ENCODE measurements at regions not wholly inside any gene's neighbourhood (a gene's known extent, or its start where the extent isn't known, plus 50 kb on each side); places are given as distances from the start of the nearest gene placed in this dataset.

- no peak for TF ChIP-seq CTCF (IDR thresholded peaks at IDR 0.05; ENCODE audit: borderline replicate concordance)
- H3K4me3 ChIP-seq: no peak overlapping the region
- H3K4me1 ChIP-seq: no peaks in the 10 kb centered on the region
- no peaks in the 10 kb centered on the region for H3K27me3 ChIP-seq (ENCODE audit: low read depth)
- no peaks in the 10 kb centered on the region for H3K9me3 ChIP-seq (replicated peaks)
- no peak overlapping the region for H3K27ac ChIP-seq (replicated peaks)
- no peak for DNase-seq
- no peaks in the 10 kb centered on the region for H3K36me3 ChIP-seq
- intact Hi-C loops (cut with micrococcal nuclease): no loop called here
Observed at GRCh38 chr4:136442447-136442846, 1089.8 kb downstream of the PCDH18 start.

- Histone ChIP-seq H3K27ac (replicated peaks) (no peak overlapping the region), H3K27me3 (ENCODE audit: low read depth) (no peaks in the 10 kb centered on the region), H3K4me3 (no peak overlapping the region), H3K9me3 (replicated peaks) (no peaks in the 10 kb centered on the region), H3K4me1 (no peaks in the 10 kb centered on the region), H3K36me3 (no peaks in the 10 kb centered on the region)
- DNase-seq: no peak
- no peak for TF ChIP-seq CTCF (IDR thresholded peaks at IDR 0.05; ENCODE audit: borderline replicate concordance)
- intact Hi-C loops (cut with micrococcal nuclease): no loop called here
Observed at GRCh38 chr4:136441629-136442282, 1090.5 kb downstream of the PCDH18 start.

GRCh38 chr4:136438645-136439044 lies 1093.6 kb downstream of the PCDH18 start:
- intact Hi-C loops (cut with micrococcal nuclease): no loop called here
- H3K27ac ChIP-seq (replicated peaks): no peak overlapping the region

GRCh38 chr4:136424052-136424451 lies 1108.2 kb downstream of the PCDH18 start:
- Histone ChIP-seq H3K27me3 (ENCODE audit: low read depth) (no peaks in the 10 kb centered on the region), H3K4me1 (no peaks in the 10 kb centered on the region), H3K4me3 (no peak overlapping the region), H3K9me3 (replicated peaks) (no peaks in the 10 kb centered on the region), H3K27ac (replicated peaks) (no peak overlapping the region), H3K36me3 (no peaks in the 10 kb centered on the region)
- no peak for TF ChIP-seq CTCF (IDR thresholded peaks at IDR 0.05; ENCODE audit: borderline replicate concordance)
- no peak for DNase-seq
- intact Hi-C loops (cut with micrococcal nuclease): no loop called here

More at GRCh38 chr4:136438645-136439044, 1093.6 kb downstream of the PCDH18 start:
- no peaks in the 10 kb centered on the region for H3K9me3 ChIP-seq (replicated peaks)
- no peak overlapping the region for H3K4me3 ChIP-seq
- no peaks in the 10 kb centered on the region for H3K36me3 ChIP-seq
- no peak for TF ChIP-seq CTCF (IDR thresholded peaks at IDR 0.05; ENCODE audit: borderline replicate concordance)
- H3K4me1 ChIP-seq: no peaks in the 10 kb centered on the region
- DNase-seq: no peak
- no peaks in the 10 kb centered on the region for H3K27me3 ChIP-seq (ENCODE audit: low read depth)

- intact Hi-C loops (cut with micrococcal nuclease): no loop called here
- no peak for TF ChIP-seq CTCF (IDR thresholded peaks at IDR 0.05; ENCODE audit: borderline replicate concordance)
- Histone ChIP-seq H3K4me3 (no peak overlapping the region), H3K36me3 (no peaks in the 10 kb centered on the region), H3K4me1 (no peaks in the 10 kb centered on the region), H3K9me3 (replicated peaks) (no peaks in the 10 kb centered on the region), H3K27ac (replicated peaks) (no peak overlapping the region), H3K27me3 (ENCODE audit: low read depth) (no peaks in the 10 kb centered on the region)
- no peak for DNase-seq
Observed at GRCh38 chr4:136414981-136415380, 1117.3 kb downstream of the PCDH18 start.
